ENCODE measurements at regions not wholly inside any gene's neighbourhood (a gene's known extent, or its start where the extent isn't known, plus 50 kb on each side); places are given as distances from the start of the nearest gene placed in this dataset.

- TF ChIP-seq RAD21 (IDR thresholded peaks at IDR 0.05; ENCODE audit: low read depth) (no peak), SP1 (IDR thresholded peaks at IDR 0.05; ENCODE audit: low read depth) (no peak), JUND (IDR thresholded peaks at IDR 0.05) (no peak), POLR2A (IDR thresholded peaks at IDR 0.05; ENCODE audit: borderline replicate concordance, extremely low read depth, insufficient read depth, insufficient read length) (no peak)
- TF ChIP-seq, protein P1, sequence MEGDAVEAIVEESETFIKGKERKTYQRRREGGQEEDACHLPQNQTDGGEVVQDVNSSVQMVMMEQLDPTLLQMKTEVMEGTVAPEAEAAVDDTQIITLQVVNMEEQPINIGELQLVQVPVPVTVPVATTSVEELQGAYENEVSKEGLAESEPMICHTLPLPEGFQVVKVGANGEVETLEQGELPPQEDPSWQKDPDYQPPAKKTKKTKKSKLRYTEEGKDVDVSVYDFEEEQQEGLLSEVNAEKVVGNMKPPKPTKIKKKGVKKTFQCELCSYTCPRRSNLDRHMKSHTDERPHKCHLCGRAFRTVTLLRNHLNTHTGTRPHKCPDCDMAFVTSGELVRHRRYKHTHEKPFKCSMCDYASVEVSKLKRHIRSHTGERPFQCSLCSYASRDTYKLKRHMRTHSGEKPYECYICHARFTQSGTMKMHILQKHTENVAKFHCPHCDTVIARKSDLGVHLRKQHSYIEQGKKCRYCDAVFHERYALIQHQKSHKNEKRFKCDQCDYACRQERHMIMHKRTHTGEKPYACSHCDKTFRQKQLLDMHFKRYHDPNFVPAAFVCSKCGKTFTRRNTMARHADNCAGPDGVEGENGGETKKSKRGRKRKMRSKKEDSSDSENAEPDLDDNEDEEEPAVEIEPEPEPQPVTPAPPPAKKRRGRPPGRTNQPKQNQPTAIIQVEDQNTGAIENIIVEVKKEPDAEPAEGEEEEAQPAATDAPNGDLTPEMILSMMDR (IDR thresholded peaks at IDR 0.05 in 2 of 3, conservative IDR thresholded peaks at IDR 0.05 in 1 of 3; ENCODE audit: borderline replicate concordance in 1 of 3, insufficient read depth in 1 of 3, low read depth in 2 of 3, low read length in 2 of 3), result no peak
These were observed 130.6 kb upstream of the FAM9C start for GRCh38 chrX:13175056-13175455.

All from HCT116 (cell line).